NOMO-1 (cell line): ENCODE measurements at regions not wholly inside any gene's neighbourhood (a gene's known extent, or its start where the extent isn't known, plus 50 kb on each side); places are given as distances from the start of the nearest gene placed in this dataset.

Experiments
- DNase-seq, 2 experiments: peaks; one replicate each; lab custom pipeline; 2025; ENCODE audit not compliant: unreplicated experiment in 2 of 2; lab: John Stamatoyannopoulos, UW

- DNase-seq: no peak
Observed at GRCh38 chr21:23725576-23725975, 1881.7 kb downstream of the MRPL39 start.

GRCh38 chr21:23718446-23719285 lies 1888.6 kb downstream of the MRPL39 start:
- no peak for DNase-seq

- DNase-seq: no peak
Observed at GRCh38 chr21:23712166-23712565, 1895.1 kb downstream of the MRPL39 start.

- no peak for DNase-seq
Observed at GRCh38 chr21:23706431-23706830, 1900.8 kb downstream of the MRPL39 start.

GRCh38 chr21:23699402-23699801 lies 1907.9 kb downstream of the MRPL39 start:
- DNase-seq: no peak

GRCh38 chr21:23698619-23699018 lies 1908.7 kb downstream of the MRPL39 start:
- no peak for DNase-seq

- DNase-seq: no peak
Observed at GRCh38 chr21:23695443-23695842, 1911.8 kb downstream of the MRPL39 start.

GRCh38 chr21:23694390-23694789 lies 1912.9 kb downstream of the MRPL39 start:
- DNase-seq: no peak

GRCh38 chr21:23690316-23690715 lies 1917.0 kb downstream of the MRPL39 start:
- no peak for DNase-seq

- DNase-seq: no peak
Observed at GRCh38 chr21:23686737-23687523, 1920.4 kb downstream of the MRPL39 start.

- DNase-seq: no peak
Observed at GRCh38 chr21:23684431-23684830, 1922.8 kb downstream of the MRPL39 start.

- DNase-seq: no peak
Observed at GRCh38 chr21:23664193-23664694, 1943.0 kb downstream of the MRPL39 start.

- no peak for DNase-seq
Observed at GRCh38 chr21:23660560-23660959, 1946.7 kb downstream of the MRPL39 start.

- DNase-seq: no peak
Observed at GRCh38 chr21:23644768-23645167, 1962.5 kb downstream of the MRPL39 start.

GRCh38 chr21:23639721-23640120 lies 1967.6 kb downstream of the MRPL39 start:
- DNase-seq: no peak

- DNase-seq: no peak
Observed at GRCh38 chr21:23638131-23638695, 1969.1 kb downstream of the MRPL39 start.

- DNase-seq: no peak
Observed at GRCh38 chr21:23633447-23633940, 1973.8 kb downstream of the MRPL39 start.

GRCh38 chr21:23624281-23624680 lies 1983.0 kb downstream of the MRPL39 start:
- no peak for DNase-seq

- DNase-seq: no peak
Observed at GRCh38 chr21:23613014-23613413, 1994.3 kb downstream of the MRPL39 start.

- no peak for DNase-seq
Observed at GRCh38 chr21:23612210-23612609, 1995.1 kb downstream of the MRPL39 start.

GRCh38 chr21:23607782-23608431 lies 1999.4 kb downstream of the MRPL39 start:
- no peak for DNase-seq
